Embryonic facial prominence (tissue), 1 donor: ENCODE measurements at regions not wholly inside any gene's neighbourhood (a gene's known extent, or its start where the extent isn't known, plus 50 kb on each side); places are given as distances from the start of the nearest gene placed in this dataset.
"Not testable (repeated sequence)": the region's sequence is repeated elsewhere in the genome, so short reads cannot be mapped to it uniquely, and the experiment has no call there.

Experiments used
- DNase-seq: peaks from one replicate; pipeline ENCODE4 v3.0.0-alpha.2; 2016; ENCODE audit errors: extremely low spot score

DNA sequence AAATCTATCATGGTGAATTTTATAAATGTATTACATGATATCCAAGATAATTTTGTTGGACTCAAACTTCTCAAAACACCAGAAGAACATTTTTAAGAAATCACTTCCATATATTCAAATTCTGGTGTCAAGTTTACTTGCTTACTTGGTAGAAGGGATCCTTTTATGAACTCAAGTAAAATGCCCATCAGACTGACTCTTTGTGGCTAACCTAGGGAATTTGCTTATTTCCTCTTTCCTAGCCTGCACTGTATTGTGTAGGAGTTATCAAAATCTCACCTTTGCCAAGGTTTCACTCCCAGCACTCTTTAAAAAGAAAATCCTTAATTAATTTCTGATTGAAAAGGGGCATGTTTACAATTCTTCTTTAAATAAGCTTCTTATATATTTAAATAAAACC, 196.5 kb downstream of the DUSP6 start:
- DNase-seq, result no peak

DNA sequence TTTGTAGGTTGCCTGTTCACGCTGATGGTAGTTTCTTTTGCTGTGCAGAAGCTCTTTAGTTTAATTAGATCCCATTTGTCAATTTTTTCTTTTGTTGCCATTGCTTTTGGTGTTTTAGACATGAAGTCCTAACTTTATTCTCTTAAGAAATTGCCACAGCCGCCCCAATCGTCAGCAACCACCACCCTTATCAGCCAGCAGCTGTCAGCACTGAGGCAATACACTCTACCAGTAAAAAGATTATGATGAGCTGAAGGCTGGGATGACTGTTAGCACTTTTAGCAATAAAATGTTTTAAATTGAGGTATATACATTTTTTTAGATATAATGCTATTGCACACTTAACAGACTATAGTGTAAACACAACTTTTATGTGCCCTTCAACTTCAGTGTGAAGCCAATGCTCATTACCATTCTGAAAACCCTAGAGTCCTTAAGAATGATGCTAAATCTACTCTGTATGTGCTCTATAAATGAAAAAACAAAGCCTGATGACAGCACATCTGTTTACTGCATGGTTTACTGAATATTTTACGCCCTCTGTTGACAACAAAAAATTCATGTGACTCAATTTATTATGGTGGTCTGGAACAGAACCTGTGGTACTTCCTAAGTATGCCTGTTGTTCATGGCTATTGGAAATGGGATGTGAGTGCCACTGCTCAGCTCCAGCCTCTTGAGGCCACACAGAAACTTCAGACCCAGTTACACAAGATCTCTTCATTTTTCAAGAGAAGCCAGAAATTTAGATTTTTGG, 197.4 kb downstream of the DUSP6 start:
- DNase-seq, result no peak

DNA sequence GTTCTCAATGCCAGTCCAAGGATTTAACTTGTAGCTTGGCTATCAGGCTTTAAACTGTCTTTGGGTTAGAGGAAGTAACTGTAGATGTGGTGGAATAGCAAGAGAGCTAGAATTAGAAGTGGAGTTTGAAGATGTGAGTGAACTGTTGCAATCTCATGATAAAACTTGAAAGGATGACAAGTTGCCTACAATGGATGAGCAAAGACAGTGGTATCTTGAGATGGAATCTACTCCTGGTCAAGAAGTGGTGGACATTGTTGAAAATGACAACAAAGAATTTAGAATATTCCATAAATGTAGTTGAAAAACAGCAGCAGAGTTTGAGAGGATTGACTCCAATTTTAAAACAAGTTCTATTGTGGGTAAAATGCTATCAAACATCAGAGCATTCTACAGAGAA, 199.0 kb downstream of the DUSP6 start:
- no peak for DNase-seq

DNA sequence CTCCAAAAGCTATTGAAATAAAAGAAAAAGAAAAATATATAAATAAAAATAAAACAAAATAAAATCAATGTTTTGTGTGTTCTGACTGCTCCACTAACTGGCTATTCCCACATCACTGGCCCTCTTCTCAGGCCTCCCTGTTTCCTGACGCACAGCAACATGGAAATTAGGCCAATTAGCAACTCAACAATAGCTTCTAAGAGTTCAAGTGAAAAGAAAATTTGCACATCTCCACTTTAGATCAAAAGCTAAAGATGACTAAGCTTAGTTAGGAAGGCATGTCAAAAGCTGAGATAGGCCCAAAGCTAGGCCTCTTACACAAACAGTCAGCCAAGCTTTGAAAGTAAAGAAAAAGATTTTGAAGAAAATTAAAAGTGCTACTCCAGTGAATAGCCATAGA, 200.8 kb downstream of the DUSP6 start:
- DNase-seq, result no peak

DNA sequence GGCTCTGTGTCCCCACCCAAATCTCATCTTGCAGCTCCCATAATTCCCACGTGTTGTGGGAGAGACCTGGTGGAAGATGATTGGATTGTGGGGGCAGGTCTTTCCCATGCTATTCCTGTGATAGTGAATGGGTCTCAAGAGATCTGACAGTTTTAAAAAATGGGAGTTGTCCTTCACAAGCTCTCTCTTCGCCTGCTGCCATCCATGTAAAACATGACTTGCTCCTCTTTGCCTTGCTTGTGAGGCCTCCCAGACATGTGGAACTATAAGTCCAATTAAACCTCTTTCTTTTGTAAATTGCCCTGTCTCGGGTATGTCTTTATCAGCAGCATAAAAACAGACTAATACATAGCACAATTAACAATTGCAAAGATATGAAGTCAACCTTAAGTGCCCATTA, 201.5 kb downstream of the DUSP6 start:
- DNase-seq, result not testable (repeated sequence)

DNA sequence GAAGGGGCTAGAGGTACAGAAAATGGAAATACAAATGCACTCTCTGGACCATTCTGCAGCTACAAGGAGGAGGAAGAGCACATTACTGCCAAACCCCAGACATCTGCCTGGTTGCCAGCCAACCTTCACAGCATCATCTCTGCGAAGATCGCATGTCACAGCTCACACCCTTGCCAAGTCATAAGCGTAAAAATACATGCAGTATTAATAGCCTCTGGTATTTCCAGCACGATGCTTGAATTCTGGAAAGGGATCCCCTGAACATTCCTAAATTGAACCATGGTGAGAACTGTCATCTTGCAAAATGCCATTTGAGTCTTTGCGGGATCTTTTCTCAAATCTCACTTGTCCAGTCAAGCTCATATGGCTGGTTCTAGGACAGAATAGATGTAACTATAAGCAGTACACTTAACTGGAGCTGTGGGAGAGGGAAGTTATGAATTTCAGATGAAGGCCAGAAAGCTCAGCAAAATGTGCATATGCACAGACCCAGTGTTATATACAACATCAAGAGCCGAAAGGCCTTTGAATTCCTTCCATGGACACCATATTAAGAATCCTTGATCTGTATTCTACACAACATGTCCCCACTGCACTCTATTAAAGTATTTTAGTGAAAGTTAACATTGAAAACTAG, 211.6 kb downstream of the DUSP6 start:
- no peak for DNase-seq

DNA sequence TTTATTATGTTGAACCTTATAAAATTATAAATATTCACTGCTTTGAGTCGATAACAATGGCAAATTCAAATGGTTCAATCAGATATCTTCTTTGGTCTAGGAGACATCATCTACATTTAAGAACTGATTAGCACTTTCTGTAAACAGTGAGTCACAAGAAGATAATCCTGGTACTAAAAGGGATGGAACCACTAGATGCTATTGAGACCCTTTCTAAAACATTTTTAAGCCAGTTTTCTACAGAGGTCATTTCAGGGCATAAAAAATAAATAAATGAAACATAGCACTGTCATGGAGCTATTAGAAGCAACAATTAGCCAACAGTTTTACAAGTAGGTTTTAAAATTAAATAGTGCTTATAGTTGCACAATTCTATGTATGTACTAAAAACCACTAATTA, 212.2 kb downstream of the DUSP6 start:
- DNase-seq, result no peak

DNA sequence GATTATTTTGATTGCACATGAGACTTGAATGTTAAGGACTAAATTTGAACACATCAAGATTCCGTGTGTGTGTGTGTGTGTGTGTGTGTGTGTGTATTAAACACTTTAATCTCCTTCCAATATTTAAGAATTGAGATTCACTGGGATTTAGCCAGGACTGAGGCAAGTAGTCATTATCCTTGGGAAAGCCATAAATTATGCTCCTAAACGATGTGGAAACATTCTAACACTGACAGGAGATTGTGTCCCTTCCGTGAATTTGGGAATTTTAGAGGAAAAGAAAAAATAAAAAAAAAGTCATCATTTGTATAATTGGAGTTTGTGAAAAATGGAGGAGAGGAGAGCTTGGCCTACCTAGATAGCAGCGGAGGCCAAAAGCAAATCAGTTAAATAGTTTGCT, 212.9 kb downstream of the DUSP6 start:
- DNase-seq, result no peak

DNA sequence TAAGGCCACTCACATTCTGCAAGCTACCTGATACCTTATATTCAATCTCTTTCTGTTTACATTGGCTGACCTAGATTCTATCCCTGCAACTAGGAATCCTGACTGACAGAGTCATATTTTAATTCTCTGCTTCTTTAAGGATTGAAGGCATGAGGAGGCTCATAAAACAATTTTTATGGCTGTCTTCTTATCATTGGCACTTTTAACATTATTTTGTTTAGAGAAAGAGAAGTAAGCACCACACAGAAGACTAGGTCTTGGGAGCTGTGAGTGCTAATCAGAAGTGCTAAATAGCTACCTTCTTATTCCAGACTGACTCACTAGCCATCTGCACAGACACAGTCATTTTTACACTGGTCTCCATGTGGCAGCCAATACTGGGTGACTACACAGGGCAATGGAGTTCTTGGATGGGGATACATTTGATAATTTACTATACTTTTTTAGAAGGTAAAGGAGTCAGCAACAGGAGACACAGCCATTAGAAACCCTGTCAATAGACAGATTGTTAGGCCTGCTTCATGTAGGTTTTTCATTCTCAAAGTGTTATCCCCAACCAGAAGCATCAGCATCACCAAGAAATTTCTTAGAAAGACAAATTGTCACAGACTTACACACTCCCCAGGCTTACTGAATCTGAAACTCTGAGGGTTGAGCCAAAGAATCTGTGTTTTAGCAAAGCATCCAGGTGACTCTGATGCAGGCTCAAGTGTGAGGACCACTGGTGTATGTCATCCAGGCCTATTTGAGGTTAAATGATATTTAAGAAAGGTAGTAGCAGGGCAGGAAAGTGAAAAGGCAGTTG, 214.1 kb downstream of the DUSP6 start:
- DNase-seq, result no peak

DNA sequence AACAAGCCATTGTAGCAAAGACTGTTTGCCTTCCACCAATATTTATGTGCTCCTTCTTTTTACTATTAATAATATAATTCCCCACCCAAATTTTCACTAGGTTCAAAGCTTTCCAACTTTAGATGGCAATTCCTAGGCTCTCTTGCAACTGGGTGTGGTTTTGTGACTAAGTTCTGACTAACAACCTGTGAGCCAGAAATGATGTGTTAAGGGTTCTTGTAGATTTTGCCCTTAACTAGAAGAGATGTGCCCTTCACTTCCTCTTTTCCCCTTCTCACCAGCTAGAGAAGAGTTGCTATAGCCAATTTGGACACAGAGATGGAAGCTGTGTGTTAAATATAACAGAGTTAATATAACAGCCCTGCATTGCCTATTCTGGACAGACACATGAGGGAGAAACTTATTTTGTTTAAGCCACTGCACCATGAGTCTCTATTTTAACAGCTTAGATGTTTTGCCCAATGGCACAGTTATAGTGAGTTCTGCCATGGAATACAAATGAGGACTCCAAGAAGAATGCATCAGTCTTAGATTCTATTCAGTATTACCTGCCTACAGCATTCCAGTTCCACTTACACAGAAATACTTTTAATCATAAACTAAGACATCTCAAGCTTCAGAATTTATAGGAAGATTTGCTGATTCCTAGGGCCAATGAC, 216.2 kb downstream of the DUSP6 start:
- DNase-seq, result no peak

DNA sequence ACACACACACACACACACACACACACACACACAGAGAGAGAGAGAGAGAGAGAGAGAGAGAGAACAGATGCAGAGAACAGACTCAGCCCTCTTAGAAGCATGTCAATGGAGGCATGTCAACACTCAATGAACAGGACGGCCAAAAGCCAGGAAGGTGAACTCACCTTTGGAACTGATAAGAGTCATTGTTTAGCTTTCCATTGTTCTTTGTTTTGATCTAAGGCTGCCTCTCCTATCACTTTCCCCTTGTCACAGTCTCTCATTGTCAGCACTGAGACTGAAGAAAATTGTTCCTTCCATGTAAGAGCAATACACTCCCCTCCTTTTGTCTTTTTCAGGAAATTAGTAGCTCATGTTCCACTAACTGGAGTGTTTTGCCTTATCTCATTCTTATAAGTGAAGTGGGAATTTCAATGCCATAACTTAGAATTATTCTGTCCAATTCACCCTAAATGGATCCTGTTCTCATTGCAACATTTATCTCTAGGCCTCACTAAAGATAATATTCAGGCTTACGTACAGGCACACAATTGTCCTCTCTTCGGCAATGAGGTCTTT, 218.0 kb downstream of the DUSP6 start:
- DNase-seq, result no peak

DNA sequence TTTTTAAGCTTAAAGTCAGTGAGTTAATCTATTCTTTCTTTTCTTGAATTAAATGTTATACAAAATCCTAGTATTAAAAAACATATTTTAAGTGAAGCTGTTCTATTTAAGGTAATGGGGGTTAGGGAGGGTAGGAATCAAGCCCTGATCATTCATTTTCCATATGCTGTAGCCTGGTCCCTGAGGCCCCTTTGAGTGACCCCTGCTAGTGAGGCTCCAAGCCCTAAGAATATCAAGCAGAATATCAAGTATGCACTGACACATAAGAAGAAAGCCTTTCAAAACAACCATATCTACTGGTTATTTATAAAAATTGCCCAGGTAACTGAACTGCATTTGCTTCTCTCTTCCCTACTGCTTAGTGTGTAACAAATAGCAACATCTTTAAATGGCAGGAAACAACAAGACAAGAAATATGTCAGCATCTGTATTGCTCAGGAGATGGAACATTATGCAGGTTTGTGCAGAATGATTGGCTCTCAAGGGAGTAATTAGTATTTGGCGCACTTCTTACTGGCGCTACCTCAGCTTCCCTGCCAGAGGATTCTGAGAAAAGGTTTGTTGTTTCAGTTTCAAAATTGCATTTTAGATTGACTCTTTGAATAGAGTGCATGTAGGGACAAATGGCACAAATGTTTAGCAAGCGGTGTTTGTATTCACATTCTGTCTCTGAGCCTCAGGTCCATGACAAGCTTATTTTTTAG, 223.0 kb downstream of the DUSP6 start:
- DNase-seq, result no peak

DNA sequence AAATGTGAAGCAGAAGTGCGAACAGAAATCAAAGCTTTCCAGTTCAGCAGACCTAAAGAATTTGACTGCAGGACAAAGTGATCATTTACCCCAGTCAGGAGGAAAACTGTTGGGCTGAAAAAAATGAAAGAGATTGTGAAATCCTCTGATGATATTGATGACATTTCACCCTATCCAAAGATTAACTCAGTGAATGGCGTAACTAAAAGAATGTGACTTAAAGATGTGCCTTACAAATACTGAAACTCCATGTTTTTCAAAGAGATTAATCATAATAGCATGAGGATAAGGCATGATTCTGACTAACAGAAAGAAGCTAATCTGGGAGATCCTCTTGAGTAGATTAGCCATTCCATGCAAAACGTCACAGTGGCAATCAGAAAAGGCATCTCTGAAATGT, 225.6 kb downstream of the DUSP6 start:
- DNase-seq, result no peak

DNA sequence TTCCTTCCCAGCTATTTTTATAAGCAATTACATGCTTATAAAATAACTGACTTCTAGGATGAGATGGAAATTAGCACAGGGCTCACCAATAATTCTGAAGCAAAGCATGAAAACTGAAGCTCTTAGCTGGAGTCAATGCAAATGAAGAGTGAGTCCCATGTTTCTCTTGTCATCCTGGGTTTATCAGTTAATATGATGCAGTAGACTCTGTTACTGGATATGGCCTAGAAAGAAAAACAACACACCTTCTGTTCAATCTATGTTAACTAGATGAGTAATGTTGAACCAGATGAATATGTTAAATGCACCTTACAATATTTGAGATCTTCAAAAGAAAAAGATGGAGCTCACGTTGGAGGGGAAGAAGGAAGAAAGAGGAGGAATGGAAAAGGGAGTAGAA, 229.4 kb downstream of the DUSP6 start:
- DNase-seq, result no peak

DNA sequence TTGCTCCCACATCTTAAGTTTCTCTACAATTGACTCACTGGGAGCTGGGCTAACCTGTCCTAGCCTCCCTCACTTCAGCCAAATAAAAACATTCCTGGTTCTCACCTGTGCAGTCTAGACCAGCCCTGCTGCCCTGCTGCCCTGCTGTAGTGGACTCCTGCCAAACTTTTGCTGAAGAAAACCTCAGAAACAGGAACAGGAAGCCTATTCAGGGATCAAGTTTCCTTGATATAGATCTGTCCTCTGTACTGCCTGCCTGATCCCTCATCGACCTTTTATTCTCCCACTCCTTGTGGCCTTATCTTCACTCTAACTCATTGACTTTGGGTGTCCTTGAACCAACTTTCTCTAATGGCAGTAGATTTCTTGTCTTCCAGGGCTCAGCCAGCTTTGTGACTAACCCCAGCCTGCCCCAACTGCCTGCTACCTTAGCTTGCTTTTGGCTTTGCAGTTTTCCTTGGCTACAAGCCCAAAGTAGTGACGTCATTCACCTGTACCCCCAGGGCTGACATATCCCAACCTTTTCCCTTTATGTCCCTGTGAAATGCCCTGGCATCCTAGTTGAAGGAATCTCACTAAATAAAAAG, 234.8 kb downstream of the DUSP6 start:
- DNase-seq, result no peak

DNA sequence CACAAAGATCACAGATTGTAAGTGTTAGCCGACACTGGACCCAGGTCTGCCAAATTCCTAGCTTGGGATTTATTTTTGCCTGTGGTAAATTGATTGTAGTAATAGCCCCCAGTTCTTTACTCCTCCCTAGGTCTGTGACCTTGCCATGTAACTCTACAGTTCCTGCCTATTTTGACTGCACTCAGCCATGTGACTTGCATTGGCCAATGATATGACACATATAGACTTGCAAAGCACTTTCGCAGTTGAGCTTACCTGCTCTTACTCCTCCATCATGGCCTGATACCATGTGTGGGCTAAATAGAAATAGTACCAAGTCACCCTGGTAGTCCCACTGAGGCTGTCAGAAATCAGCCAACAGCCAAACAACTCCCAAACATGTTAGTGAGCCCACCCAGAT, 240.3 kb downstream of the DUSP6 start:
- DNase-seq, result no peak

DNA sequence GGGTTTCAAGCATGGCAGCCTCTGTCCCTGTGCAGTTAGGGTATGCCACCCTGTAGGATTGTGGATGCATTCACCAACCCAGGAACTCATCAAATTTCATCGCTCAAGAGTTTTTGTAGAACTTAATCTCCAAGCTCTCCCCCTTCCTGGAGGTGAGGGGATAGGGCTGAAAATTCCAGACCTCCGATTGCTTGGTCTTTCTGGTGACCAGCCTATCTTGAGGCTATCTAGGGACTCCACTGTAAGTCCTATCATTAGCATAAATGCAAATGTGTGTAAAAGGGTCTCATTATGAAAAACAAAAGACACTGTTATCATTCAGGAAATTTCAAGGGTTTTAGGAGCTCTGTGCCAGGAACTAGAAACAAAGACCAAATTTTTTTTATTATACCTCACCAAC, 244.0 kb downstream of the DUSP6 start:
- no peak for DNase-seq

DNA sequence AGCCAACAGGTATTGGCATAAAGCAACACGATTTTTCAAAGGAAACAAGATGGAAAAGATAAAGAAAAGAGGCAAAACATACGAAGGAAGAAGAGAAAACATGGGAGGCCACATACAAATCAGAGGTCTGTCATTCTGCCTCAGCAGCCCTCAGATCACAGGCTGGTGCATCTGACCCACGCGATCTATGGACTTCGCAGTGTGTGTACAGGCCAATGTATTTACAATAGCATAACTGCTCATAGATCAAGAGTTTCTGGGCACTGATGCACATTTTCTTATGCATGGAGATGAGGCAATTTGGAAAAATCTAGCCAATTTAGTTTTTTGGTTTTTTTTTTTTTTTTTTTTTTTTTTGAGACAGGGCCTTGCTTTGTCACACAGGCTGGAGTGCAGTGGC, 245.4 kb downstream of the DUSP6 start:
- DNase-seq, result no peak

DNA sequence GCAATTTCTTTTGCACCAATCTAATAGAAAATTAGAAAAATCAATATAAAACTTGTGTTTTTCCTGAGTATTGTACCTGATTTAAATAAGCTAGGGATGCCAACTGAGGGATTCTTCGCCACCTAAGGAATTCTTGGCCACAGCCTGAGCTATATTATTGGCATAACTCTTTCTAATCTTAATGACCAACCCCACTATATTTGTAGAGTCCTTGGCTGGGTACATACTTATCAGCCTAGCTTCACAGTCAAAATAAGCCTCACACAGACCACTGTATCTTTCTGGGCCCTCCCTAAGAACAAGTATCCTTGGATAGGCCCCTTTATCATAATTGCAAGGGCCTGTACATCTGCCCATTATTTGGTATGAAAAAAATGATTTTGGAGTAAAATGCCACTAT, 247.1 kb downstream of the DUSP6 start:
- DNase-seq, result no peak

DNA sequence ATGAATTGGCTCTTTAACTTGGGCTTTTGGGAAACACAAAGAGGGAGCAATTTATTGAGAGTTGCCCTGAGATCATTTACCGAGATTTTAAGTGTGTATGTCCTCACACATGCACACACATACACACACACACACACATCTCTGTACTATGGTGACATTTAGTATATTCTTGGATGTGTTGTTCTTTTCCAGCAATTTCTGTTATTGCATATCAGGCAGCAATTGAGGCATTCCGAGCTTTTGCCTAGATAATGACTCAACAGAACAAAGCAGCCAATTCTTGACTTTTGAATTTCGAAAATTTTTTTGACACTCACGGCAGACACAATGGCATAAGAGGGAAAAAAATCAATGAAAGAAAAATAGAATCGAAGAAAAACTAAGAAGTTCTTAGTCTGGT, 248.5 kb downstream of the DUSP6 start:
- DNase-seq, result no peak

DNA sequence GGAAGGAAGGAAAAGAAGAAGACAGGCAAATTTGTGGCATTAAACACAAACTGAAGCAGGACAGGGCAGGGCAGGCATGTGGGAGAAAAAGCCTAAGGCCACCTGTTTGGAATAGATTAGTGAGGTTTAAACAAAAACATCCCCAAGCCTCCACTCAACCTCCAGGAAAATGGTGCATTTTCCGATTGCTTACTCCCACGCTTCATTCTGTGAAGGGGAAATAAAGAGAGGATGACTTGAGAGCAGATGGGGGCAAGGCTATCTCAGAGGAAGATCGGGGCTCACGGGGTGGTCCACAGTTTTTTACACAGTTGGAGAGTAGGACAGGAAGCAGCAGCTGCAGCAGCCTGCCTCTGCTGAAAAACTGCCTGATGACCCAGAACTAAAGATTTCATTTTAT, 250.9 kb downstream of the DUSP6 start:
- DNase-seq, result no peak
